CD14-positive monocyte (primary cell): ENCODE measurements at regions not wholly inside any gene's neighbourhood (a gene's known extent, or its start where the extent isn't known, plus 50 kb on each side); places are given as distances from the start of the nearest gene placed in this dataset.
"Not testable (repeated sequence)": the region's sequence is repeated elsewhere in the genome, so short reads cannot be mapped to it uniquely, and the experiment has no call there.

Experiments used
- DNase-seq, 3 donors: peaks; one replicate each; pipeline ENCODE4 v3.0.0-alpha.2; 2011 to 2022
- H2AFZ ChIP-seq: 2 replicates; pipeline ENCODE4 v1.6.0; 2012; ENCODE audit warnings: mild to moderate bottlenecking, low read depth, low read length, inconsistent platforms; ENCODE audit not compliant: insufficient read depth, poor library complexity, severe bottlenecking
- H3K27ac ChIP-seq, 2 donors: 1 replicate in 1 of 2; 2 replicates in 1 of 2; pipeline ENCODE4 v1.5.1; 2012 to 2013; ENCODE audit warnings: low read length in 2 of 2, control low read depth in 1 of 2, inconsistent platforms in 1 of 2, low read depth in 1 of 2, mild to moderate bottlenecking in 1 of 2
- H3K27me3 ChIP-seq, 2 donors: one replicate each; pipeline versions ENCODE4 v1.6.0 to v1.6.1; 2011 to 2013; ENCODE audit warnings: low read length in 2 of 2; ENCODE audit not compliant: control insufficient read depth in 2 of 2, insufficient read depth in 2 of 2
- H3K36me3 ChIP-seq, 2 donors: replicated peaks in 1 of 2; 1 replicate in 1 of 2; 2 replicates in 1 of 2; pipeline versions ENCODE4 v1.5.1 to v1.6.1; 2012 to 2013; ENCODE audit warnings: low read length in 2 of 2, control low read depth in 1 of 2, inconsistent platforms in 1 of 2, mild to moderate bottlenecking in 1 of 2; ENCODE audit not compliant: insufficient read depth in 2 of 2, control insufficient read depth in 1 of 2
- H3K4me1 ChIP-seq, 2 donors: 1 replicate in 1 of 2; 2 replicates in 1 of 2; pipeline versions ENCODE4 v1.5.1 to v1.6.1; 2012 to 2013; ENCODE audit warnings: low read length in 2 of 2, control low read depth in 1 of 2, inconsistent platforms in 1 of 2, mild to moderate bottlenecking in 1 of 2, moderate library complexity in 1 of 2; ENCODE audit not compliant: insufficient read depth in 2 of 2, control insufficient read depth in 1 of 2
- H3K4me2 ChIP-seq: replicated peaks from 2 replicates; pipeline ENCODE3; 2012; ENCODE audit warnings: low read length, moderate library complexity, mild to moderate bottlenecking; ENCODE audit not compliant: poor library complexity, severe bottlenecking; ENCODE audit errors: extremely low read depth
- H3K4me3 ChIP-seq, 3 experiments: fragments of 200-600 bp in 1 of 3; sonication (generic) in 1 of 3; replicated peaks in 1 of 3; 1 replicate in 2 of 3; 2 replicates in 1 of 3; pipeline ENCODE4 v1.5.1; 2011 to 2013; ENCODE audit warnings: low read length in 3 of 3, mild to moderate bottlenecking in 3 of 3, control low read depth in 2 of 3, low read depth in 2 of 3, inconsistent platforms in 1 of 3, moderate library complexity in 1 of 3
- H3K79me2 ChIP-seq: 2 replicates; pipeline ENCODE4 v1.6.0; 2012; ENCODE audit warnings: mild to moderate bottlenecking, control low read depth, inconsistent platforms, low read length, moderate library complexity; ENCODE audit not compliant: insufficient read depth
- H3K9ac ChIP-seq: 2 replicates; pipeline ENCODE4 v1.6.0; 2017; ENCODE audit warnings: low read length, mild to moderate bottlenecking; ENCODE audit not compliant: insufficient read depth, poor library complexity, severe bottlenecking
- H3K9me3 ChIP-seq, 2 donors: replicated peaks in 1 of 2; 1 replicate in 1 of 2; 2 replicates in 1 of 2; pipeline versions ENCODE4 v1.5.1 to v1.6.1; 2012 to 2013; ENCODE audit warnings: low read length in 2 of 2, control low read depth in 1 of 2; ENCODE audit not compliant: control insufficient read depth in 1 of 2, insufficient read depth in 1 of 2
- H4K20me1 ChIP-seq: 2 replicates; pipeline ENCODE4 v1.6.0; 2012; ENCODE audit warnings: mild to moderate bottlenecking, low read length, control low read depth, moderate library complexity; ENCODE audit not compliant: insufficient read depth
- H3K27ac Mint-ChIP-seq, 7 donors: one replicate each; pipeline ENCODE4 v1.8.0; 2020; ENCODE audit warnings: mild to moderate bottlenecking in 7 of 7, mixed read lengths in 7 of 7, moderate library complexity in 6 of 7, inconsistent platforms in 2 of 7
- H3K27me3 Mint-ChIP-seq, 3 donors: one replicate each; pipeline ENCODE4 v1.8.0; 2021 to 2022; ENCODE audit warnings: low read depth in 3 of 3, mild to moderate bottlenecking in 3 of 3, mixed read lengths in 3 of 3, moderate library complexity in 3 of 3, inconsistent platforms in 1 of 3
- H3K36me3 Mint-ChIP-seq, 2 donors: one replicate each; pipeline ENCODE4 v1.8.0; 2020; ENCODE audit warnings: mixed read lengths in 2 of 2, inconsistent platforms in 1 of 2, mild to moderate bottlenecking in 1 of 2
- H3K4me1 Mint-ChIP-seq: one replicate; pipeline ENCODE4 v1.8.0; 2020; ENCODE audit warnings: mild to moderate bottlenecking, mixed read lengths
- H3K4me3 Mint-ChIP-seq, 2 donors: one replicate each; pipeline ENCODE4 v1.8.0; 2020; ENCODE audit warnings: mild to moderate bottlenecking in 2 of 2, mixed read lengths in 2 of 2, moderate library complexity in 1 of 2
- H3K9me3 Mint-ChIP-seq, 7 donors: one replicate each; pipeline ENCODE4 v1.8.0; 2020 to 2022; ENCODE audit warnings: mixed read lengths in 7 of 7, mild to moderate bottlenecking in 6 of 7, moderate library complexity in 6 of 7, inconsistent platforms in 2 of 7
- CTCF ChIP-seq: fragments of 200-600 bp; IDR thresholded peaks from one replicate; pipeline ENCODE4 v1.8.0; 2022; ENCODE audit warnings: antibody characterized with exemption, mild to moderate bottlenecking
- WGBS: methylation state at CpG from one replicate; pipeline ENCODE4 v1.1.5; 2013; ENCODE audit warnings: missing lambda C conversion rate; ENCODE audit not compliant: insufficient coverage; 5-methylcytosine and 5-hydroxymethylcytosine counted together
- intact Hi-C, 2 donors: fragments of 100-400 bp; cut with micrococcal nuclease; formaldehyde crosslinking; loops; one replicate each; pipeline versions ENCODE4 v1.15.0 to v1.15.1; 2023

GRCh38 chr13:54829391-54830068, 1800.9 kb downstream of the OLFM4 start:
- H3K4me1 ChIP-seq, H3K27ac Mint-ChIP-seq, DNase-seq, H3K4me3 ChIP-seq, H4K20me1 ChIP-seq, H3K9ac ChIP-seq, H3K27me3 Mint-ChIP-seq, H3K36me3 Mint-ChIP-seq, H3K27ac ChIP-seq, H3K27me3 ChIP-seq, intact Hi-C loops, H3K4me2 ChIP-seq, H3K36me3 ChIP-seq, H3K79me2 ChIP-seq, H2AFZ ChIP-seq, H3K4me3 Mint-ChIP-seq, H3K4me1 Mint-ChIP-seq: not testable (repeated sequence)
- peaks cover 0 to 15% of the 10 kb centered on the region in 2 donors for H3K9me3 ChIP-seq
- 96% methylated on average over 19 of the region's 28 CpGs for WGBS
- peaks cover 1 to 18% (median 4%) of the 10 kb centered on the region in 7 donors for H3K9me3 Mint-ChIP-seq

- no peak for DNase-seq
- no peaks in the 10 kb centered on the region for H3K27me3 ChIP-seq
- intact Hi-C loops: no loop called here
- no peak overlapping the region for H3K4me2 ChIP-seq
- no peak overlapping the region for H3K9ac ChIP-seq
- H3K9me3 ChIP-seq: no peaks in the 10 kb centered on the region
- no peaks in the 10 kb centered on the region for H4K20me1 ChIP-seq
- no CpG with 5 or more reads among the region's 4 CpGs for WGBS
- H3K27ac ChIP-seq: no peak overlapping the region
- Mint-ChIP-seq H3K4me3 (no peak overlapping the region), H3K27me3 (no peaks in the 10 kb centered on the region), H3K36me3 (no peaks in the 10 kb centered on the region), H3K27ac (no peak overlapping the region), H3K9me3 (peaks cover 0 to 2% (median 0%) of the 10 kb centered on the region in 7 donors), H3K4me1 (no peaks in the 10 kb centered on the region)
- no peaks in the 10 kb centered on the region for H3K36me3 ChIP-seq
- no peak overlapping the region for H3K4me3 ChIP-seq
- no peaks in the 10 kb centered on the region for H3K79me2 ChIP-seq
- H3K4me1 ChIP-seq: no peaks in the 10 kb centered on the region
- no peak overlapping the region for H2AFZ ChIP-seq
- no peak for TF ChIP-seq CTCF
Measured at GRCh38 chr13:54836273-54836672, 1807.7 kb downstream of the OLFM4 start.
